A172 (cell line): ENCODE measurements at regions not wholly inside any gene's neighbourhood (a gene's known extent, or its start where the extent isn't known, plus 50 kb on each side); places are given as distances from the start of the nearest gene placed in this dataset.

Experiments used
- DNase-seq: peaks from one replicate; pipeline ENCODE4 v3.0.0-alpha.2; 2015; ENCODE audit warnings: low spot score

- no peak for DNase-seq
Observed at GRCh38 chr4:144302704-144303536, 162.4 kb upstream of the GYPA start.

DNA sequence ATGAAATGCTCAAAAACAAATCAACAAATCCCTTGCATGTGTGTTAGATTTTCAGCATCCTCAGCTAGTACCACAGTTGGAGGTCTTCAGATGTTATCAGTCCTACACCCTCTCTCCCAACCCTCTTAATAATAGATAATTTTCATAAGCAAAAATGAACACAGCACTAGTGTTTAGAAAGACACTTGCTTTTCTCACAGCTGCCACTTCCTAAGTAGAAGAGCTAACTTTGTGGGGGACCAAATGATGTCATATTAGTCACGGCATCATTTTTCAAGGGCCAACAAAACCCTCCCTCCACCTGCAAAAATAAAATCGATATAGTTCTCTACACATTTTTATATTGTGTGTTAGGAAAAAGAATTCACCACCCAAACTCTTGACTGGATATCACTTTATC, 163.5 kb upstream of the GYPA start:
- DNase-seq, result no peak

- no peak for DNase-seq
Observed at GRCh38 chr4:144310535-144310934, 170.0 kb upstream of the GYPA start.

- DNase-seq, result no peak
Observed at GRCh38 chr4:144313370-144313769, 172.9 kb upstream of the GYPA start.

DNA sequence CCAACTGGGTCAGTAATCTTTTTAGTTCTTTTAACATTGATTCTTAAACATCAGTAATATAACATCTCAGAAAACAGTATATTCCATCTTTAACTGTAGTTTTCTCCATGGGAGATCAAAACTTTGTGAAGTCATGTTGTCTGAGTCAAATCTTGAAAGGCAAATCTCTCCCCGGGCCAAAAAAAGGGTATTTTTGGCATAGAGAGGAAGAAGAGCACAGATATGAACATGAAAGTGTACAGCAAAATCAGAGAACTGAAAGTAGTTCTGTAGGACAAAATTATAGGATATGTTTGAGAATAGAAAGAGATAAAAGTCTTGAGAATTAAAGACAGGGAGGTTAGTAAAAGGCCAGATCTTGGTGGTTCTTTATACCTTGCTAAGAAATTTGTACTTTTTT, 176.4 kb upstream of the GYPA start:
- DNase-seq, result no peak

- DNase-seq, result no peak
Observed at GRCh38 chr4:144318797-144319196, 178.3 kb upstream of the GYPA start.

DNA sequence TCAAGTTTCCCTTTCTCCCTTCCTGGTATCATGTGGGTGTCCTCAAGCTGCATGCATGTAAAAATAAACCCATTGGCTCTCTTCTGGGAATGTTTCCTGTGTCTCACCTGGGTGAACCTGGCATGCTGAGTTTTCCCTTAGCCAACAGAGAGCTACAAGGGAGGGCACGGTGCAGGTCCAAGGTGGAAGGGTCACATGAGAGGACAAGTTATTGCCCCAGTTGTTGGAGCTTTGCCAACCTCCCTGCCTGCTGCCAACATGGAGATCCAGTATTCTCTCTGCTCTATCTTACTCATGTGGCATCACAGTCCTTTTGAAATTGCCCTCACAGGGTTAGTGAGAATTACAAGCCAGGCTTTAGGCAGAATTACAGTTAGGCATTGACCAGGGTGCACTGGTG, 196.1 kb upstream of the GYPA start:
- no peak for DNase-seq

DNA sequence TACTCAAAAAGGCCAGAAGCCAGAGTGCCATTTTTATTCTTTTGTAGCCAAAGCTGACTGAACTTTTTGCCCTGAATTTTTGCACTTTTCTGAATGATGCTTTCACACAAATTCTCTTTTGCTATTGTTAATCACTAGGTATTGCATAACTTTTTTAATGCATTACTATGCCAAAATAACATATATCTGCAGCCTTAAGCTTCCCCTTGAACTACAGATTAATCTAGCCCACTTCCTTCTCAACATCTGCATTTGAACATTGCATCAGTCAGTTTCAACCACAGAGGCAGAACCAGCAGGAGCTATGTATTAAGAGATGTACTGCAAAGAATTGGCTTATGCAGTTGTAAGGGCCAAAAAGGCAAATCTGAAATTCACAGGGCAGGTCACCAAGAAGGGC, 197.6 kb upstream of the GYPA start:
- no peak for DNase-seq

- DNase-seq, result no peak
Observed at GRCh38 chr4:144338834-144339233, 198.3 kb upstream of the GYPA start.

DNA sequence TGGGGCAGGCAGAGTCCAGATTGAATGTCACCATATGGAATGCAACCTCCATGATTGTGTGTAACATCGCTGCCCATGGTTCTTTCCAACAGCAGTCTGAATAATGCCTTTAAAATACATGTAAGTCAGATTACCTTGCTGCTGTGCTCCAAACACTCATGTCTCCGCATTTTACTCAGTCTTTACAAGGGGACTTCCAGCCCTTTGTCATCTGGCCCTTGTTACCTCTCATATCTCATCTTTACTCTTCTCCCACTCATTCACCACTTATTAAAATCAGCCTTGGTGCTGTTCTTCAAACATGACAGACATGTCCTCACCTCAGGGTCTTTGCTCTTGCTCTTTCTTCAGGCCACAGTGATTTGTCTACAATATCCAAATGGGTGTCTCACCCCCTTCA, 200.4 kb upstream of the GYPA start:
- DNase-seq, result no peak

DNA sequence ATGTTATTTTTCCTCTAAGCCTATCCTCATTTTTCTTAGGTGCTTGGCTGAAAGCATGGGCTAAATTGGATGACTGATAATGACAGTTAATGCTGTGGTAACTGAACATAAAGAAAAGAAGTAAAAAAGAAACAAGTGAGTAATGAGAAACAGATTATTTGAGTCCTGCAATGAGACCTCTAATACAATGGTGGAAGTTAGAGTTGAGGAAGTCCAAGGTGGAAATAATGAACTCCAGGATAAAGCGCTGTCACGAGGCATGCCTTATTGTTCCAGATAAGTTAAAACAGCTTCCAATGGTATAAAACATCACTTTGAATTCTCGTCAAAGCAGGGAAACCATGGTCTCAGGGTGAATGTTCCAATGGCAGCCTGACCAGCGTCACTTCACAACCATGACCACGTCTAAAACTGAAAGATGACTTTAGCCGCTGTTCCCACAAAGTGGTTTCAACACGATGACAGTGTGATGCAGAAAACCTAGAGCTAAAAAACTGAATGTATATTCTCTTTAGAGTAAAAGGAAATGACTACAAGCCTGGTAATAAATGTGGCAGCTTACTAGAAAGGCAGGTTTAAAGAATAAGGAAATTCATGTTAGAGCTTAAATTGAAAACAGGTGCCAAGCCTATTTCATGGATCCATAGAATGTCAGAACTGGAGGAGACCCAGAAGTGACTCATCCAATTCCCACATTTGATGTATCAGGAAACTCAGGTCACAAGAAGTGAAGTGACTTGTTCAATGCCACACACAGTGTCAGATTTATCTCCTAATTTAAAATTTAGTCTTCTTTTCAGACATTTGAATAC, 202.6 kb upstream of the GYPA start:
- no peak for DNase-seq

DNA sequence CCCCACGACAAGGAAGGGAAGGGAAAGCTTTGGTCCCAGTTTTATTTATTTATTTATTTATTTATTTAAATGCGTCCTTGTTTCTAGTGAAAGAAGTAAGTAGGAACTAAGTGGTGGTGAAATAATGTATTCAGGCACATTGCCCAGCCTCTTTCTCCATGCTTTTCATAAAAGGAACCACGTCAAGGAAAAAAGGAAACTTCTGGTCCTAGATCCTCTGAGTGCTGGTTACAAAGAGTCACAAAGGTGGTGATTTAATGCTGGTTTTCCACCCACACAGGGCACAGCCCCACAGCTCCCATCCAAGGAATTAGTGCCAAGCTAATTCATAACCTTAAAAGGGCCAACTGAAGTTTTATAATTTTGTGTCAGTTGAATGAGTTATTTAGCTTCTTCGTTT, 206.6 kb upstream of the GYPA start:
- DNase-seq, result no peak

- peak; percentile 38 for DNase-seq
Observed at GRCh38 chr4:144350706-144351105, 210.2 kb upstream of the GYPA start.

- no peak for DNase-seq
Observed at GRCh38 chr4:144351306-144351705, 210.8 kb upstream of the GYPA start.

- DNase-seq, result no peak
Observed at GRCh38 chr4:144353292-144353691, 212.8 kb upstream of the GYPA start.

GRCh38 chr4:144355811-144356757, 215.6 kb upstream of the GYPA start:
- peak; percentile 93 for DNase-seq

DNA sequence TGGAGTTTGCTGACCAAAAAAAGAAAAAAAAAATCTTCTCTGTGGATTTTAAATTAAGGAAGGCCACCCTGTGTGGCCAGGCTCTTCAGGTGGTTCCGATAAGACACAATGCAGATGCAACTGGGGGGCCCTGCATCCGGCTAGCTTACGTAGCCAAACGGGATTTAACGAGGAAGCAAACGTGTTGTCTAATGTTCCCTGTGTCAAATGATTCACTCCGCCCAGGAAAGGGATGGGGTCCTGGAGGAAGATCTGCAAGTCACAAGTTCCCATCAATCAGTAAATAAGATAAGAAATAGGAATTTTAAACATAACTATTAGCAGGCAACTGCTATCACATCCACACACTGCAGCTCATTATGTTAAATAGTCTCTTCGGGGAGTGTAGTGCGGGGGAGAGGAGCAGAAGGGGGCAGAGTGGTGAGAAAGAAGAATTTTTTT, 216.4 kb upstream of the GYPA start:
- DNase-seq, result no peak

DNA sequence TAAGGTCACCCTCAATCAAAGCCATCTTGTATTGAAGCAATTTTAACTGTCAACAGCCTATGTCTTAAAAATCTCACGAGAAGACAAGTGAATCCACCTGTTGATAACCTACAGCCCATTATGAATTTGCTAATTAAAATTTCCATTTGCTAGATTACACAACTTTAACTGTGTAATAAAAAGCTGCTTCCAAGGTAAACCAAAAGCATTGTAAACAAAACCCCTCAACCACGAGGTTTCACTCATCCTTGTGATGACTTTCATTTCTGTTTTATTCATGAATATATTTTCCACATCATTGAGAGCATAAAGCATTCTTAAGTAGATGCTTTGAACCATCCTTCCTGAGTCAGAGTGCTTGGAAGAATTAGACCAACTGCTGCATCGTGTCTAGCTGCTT, 217.5 kb upstream of the GYPA start:
- no peak for DNase-seq

DNA sequence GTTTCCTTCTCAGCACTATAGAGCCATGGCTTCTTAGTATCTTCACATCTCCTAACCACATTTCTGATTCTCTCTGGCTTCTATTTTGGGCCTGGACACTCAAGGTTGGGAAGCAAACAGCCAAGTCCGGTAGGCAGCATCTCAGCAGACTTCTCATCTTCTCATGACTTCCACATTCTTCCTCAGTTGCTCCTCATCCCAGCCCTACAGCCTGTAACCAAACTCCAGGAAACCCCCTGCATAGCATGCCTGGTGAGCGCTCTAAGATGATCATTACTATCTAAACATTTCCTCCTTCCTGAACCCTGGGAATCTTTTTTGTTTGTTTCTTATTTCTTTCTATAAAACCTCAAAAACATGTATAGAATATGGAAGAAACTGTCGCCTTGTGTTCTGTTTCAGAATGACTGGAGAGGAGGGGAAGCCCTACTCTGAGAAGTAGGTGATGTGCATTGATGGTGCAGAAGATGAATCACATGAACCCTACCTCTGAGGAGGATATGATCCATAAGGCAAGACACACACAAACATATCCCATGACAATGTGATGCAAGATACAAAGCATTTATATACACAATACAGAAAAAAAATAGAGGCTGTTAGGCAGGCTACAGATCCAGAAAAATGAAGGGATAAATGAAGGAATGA, 219.8 kb upstream of the GYPA start:
- DNase-seq, result no peak

- no peak for DNase-seq
Observed at GRCh38 chr4:144362366-144362765, 221.8 kb upstream of the GYPA start.

DNA sequence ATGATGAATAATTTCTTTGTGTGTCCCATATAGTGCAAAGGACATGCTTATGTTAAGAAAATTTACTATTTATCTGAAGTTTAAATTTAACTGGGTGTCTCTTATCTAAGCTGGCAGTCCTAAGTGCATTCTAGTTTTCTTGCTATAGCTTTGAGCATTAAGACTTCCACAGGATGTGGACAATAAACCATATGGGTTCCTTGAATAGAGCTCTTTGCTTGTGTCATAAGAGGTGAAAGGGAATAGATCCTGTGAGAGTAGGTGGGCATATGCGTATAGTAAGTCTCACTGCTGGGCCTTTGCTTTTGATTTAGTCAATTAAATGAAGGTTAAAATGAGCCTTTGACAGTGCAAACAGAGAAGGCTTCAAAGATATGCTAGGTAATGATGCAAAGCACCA, 223.4 kb upstream of the GYPA start:
- DNase-seq, result no peak

- DNase-seq, result no peak
Observed at GRCh38 chr4:144366425-144366824, 225.9 kb upstream of the GYPA start.
